EH (cell line): ENCODE measurements at regions not wholly inside any gene's neighbourhood (a gene's known extent, or its start where the extent isn't known, plus 50 kb on each side); places are given as distances from the start of the nearest gene placed in this dataset.

Experiments
- DNase-seq: peaks from one replicate; pipeline ENCODE4 v3.0.0-alpha.2; 2015; ENCODE audit warnings: low read depth

GRCh38 chr2:212945526-212945925 lies 205.9 kb downstream of the IKZF2 start:
- no peak for DNase-seq

GRCh38 chr2:212943351-212943750 lies 208.1 kb downstream of the IKZF2 start:
- no peak for DNase-seq

- no peak for DNase-seq
These were observed 210.1 kb downstream of the IKZF2 start for GRCh38 chr2:212941361-212941760.

GRCh38 chr2:212940816-212941215 lies 210.6 kb downstream of the IKZF2 start:
- DNase-seq = peak; percentile 53

- no peak for DNase-seq
These were observed 211.5 kb downstream of the IKZF2 start for GRCh38 chr2:212939777-212940531.

GRCh38 chr2:212938144-212938793 lies 213.1 kb downstream of the IKZF2 start:
- no peak for DNase-seq

- no peak for DNase-seq
These were observed 214.8 kb downstream of the IKZF2 start for GRCh38 chr2:212936572-212936971.

GRCh38 chr2:212935752-212936151 lies 215.7 kb downstream of the IKZF2 start:
- no peak for DNase-seq

- no peak for DNase-seq
These were observed 220.1 kb downstream of the IKZF2 start for GRCh38 chr2:212931271-212931670.

GRCh38 chr2:212930556-212931260 lies 220.7 kb downstream of the IKZF2 start:
- DNase-seq = no peak

GRCh38 chr2:212929971-212930370 lies 221.4 kb downstream of the IKZF2 start:
- no peak for DNase-seq

GRCh38 chr2:212929116-212929515 lies 222.3 kb downstream of the IKZF2 start:
- no peak for DNase-seq

GRCh38 chr2:212928681-212929080 lies 222.7 kb downstream of the IKZF2 start:
- peak; percentile 72 for DNase-seq

- peak; percentile 27 for DNase-seq
These were observed 224.5 kb downstream of the IKZF2 start for GRCh38 chr2:212926940-212927339.

GRCh38 chr2:212923393-212923792 lies 228.0 kb downstream of the IKZF2 start:
- DNase-seq = no peak

- no peak for DNase-seq
These were observed 228.7 kb downstream of the IKZF2 start for GRCh38 chr2:212922701-212923100.

- no peak for DNase-seq
These were observed 229.7 kb downstream of the IKZF2 start for GRCh38 chr2:212921711-212922110.

GRCh38 chr2:212921061-212921460 lies 230.4 kb downstream of the IKZF2 start:
- no peak for DNase-seq

GRCh38 chr2:212919238-212919637 lies 232.2 kb downstream of the IKZF2 start:
- no peak for DNase-seq

- no peak for DNase-seq
These were observed 233.1 kb downstream of the IKZF2 start for GRCh38 chr2:212918336-212918735.

- DNase-seq = no peak
These were observed 236.2 kb downstream of the IKZF2 start for GRCh38 chr2:212915121-212915782.

GRCh38 chr2:212914392-212914791 lies 237.0 kb downstream of the IKZF2 start:
- peak; percentile 20 for DNase-seq
